PC-9 (cell line): ENCODE measurements at regions not wholly inside any gene's neighbourhood (a gene's known extent, or its start where the extent isn't known, plus 50 kb on each side); places are given as distances from the start of the nearest gene placed in this dataset.

Experiments
- BruUV-seq: library from RNA; stranded (reverse); fragments of 400-500 nt; replicated peaks from 2 replicates; lab custom pipeline; 2021; lab: Mats Ljungman, UMichigan
- CTCF ChIA-PET: fragments of 300-600 bp; sonication (Branson Sonifier 250); formaldehyde crosslinking; loops from one replicate; lab custom pipeline; 2022; ENCODE audit warnings: antibody characterized with exemption; lab: Charles Lee
- POLR2A ChIA-PET: fragments of 300-600 bp; sonication (Branson Sonifier 250); formaldehyde crosslinking; loops from one replicate; lab custom pipeline; 2022; ENCODE audit warnings: antibody characterized with exemption; ENCODE audit not compliant: unreplicated experiment; lab: Charles Lee
- DNase-seq, 2 experiments: peaks; one replicate each; pipeline versions ENCODE4 v3.0.0 to v3.0.0-alpha.2; 2015 to 2022; ENCODE audit warnings: mixed read lengths in 1 of 2
- H2AFZ ChIP-seq: fragments of 200-600 bp; sonication (generic); 2 replicates; pipeline ENCODE4 v1.8.1; 2017; ENCODE audit warnings: antibody characterized with exemption
- H3F3A ChIP-seq: fragments of 200-600 bp; sonication (generic); 2 replicates; pipeline ENCODE4 v1.8.1; 2017; ENCODE audit warnings: antibody characterized with exemption, mild to moderate bottlenecking, low read depth; ENCODE audit not compliant: insufficient read depth
- H3K27ac ChIP-seq: fragments of 200-600 bp; sonication (generic); 2 replicates; pipeline ENCODE4 v1.6.1; 2016; ENCODE audit warnings: mixed run types
- H3K27me3 ChIP-seq: fragments of 200-600 bp; sonication (generic); 2 replicates; pipeline ENCODE4 v1.6.1; 2016; ENCODE audit warnings: low read depth, mixed run types; ENCODE audit not compliant: insufficient read depth
- H3K36me3 ChIP-seq: fragments of 200-600 bp; sonication (generic); 2 replicates; pipeline ENCODE4 v1.6.1; 2016; ENCODE audit warnings: low read depth, mixed run types
- H3K4me1 ChIP-seq: fragments of 200-600 bp; sonication (generic); replicated peaks from 2 replicates; pipeline ENCODE4 v1.6.1; 2016; ENCODE audit warnings: mixed run types; ENCODE audit not compliant: insufficient read depth
- H3K4me2 ChIP-seq: fragments of 200-600 bp; sonication (generic); 2 replicates; pipeline ENCODE4 v1.6.1; 2017; ENCODE audit warnings: mixed run types
- H3K4me3 ChIP-seq: fragments of 200-600 bp; sonication (generic); 2 replicates; pipeline ENCODE4 v1.6.1; 2016; ENCODE audit warnings: mixed run types
- H3K79me2 ChIP-seq: fragments of 200-600 bp; sonication (generic); 2 replicates; pipeline ENCODE4 v1.6.1; 2017; ENCODE audit warnings: low read depth, mixed run types
- H3K9me2 ChIP-seq: fragments of 200-600 bp; sonication (generic); 2 replicates; pipeline ENCODE4 v1.8.1; 2017; ENCODE audit warnings: mild to moderate bottlenecking; ENCODE audit not compliant: insufficient read depth
- H3K9me3 ChIP-seq: fragments of 200-600 bp; sonication (generic); 2 replicates; pipeline ENCODE4 v1.8.1; 2016; ENCODE audit warnings: low read depth; ENCODE audit not compliant: insufficient read depth
- H4K20me1 ChIP-seq: fragments of 200-600 bp; sonication (generic); 2 replicates; pipeline ENCODE4 v1.8.1; 2017; ENCODE audit not compliant: insufficient read depth
- EZH2 ChIP-seq: fragments of 200-600 bp; sonication (generic); IDR thresholded peaks from 2 replicates; pipeline ENCODE4 v1.8.0; 2017; ENCODE audit warnings: antibody characterized with exemption, low read depth
- intact Hi-C: fragments of 100-400 bp; cut with micrococcal nuclease; formaldehyde crosslinking; loops from one replicate; pipeline ENCODE4 v1.10.0; 2022; ENCODE audit not compliant: unreplicated experiment
- TF ChIP-seq, protein P1 (sequence below): fragments of 200-600 bp; sonication (generic); conservative IDR thresholded peaks from 2 replicates; pipeline ENCODE4 v1.6.1; 2017; ENCODE audit warnings: mixed run types, antibody characterized with exemption, mild to moderate bottlenecking, moderate library complexity

DNA sequence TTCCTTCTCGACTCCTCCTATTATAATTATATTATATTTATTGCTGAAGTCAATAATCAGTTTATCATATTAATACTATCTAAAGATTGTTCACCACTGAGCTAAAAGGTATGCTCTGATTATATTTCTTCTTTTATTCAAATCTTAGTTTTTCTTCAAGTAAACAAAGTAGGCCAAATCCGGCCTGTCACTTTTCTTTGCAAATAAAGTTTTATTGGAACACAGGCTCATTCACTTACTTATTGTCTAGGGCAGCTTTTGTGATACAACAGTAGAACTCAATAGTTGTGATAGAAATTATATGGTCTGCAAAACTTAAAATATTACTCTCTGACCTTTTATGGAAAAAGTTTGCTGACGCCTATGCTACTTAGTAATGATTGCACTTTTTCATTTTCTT is 92.4 kb upstream of the DNAJC19 start:
- TF ChIP-seq EZH2 = no peak
- TF ChIP-seq, protein P1, sequence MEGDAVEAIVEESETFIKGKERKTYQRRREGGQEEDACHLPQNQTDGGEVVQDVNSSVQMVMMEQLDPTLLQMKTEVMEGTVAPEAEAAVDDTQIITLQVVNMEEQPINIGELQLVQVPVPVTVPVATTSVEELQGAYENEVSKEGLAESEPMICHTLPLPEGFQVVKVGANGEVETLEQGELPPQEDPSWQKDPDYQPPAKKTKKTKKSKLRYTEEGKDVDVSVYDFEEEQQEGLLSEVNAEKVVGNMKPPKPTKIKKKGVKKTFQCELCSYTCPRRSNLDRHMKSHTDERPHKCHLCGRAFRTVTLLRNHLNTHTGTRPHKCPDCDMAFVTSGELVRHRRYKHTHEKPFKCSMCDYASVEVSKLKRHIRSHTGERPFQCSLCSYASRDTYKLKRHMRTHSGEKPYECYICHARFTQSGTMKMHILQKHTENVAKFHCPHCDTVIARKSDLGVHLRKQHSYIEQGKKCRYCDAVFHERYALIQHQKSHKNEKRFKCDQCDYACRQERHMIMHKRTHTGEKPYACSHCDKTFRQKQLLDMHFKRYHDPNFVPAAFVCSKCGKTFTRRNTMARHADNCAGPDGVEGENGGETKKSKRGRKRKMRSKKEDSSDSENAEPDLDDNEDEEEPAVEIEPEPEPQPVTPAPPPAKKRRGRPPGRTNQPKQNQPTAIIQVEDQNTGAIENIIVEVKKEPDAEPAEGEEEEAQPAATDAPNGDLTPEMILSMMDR = no peak
- Histone ChIP-seq H3K4me3 (no peak overlapping the region), H3K27me3 (no peaks in the 10 kb centered on the region), H3K9me3 (no peaks in the 10 kb centered on the region), H3F3A (no peaks in the 10 kb centered on the region), H3K36me3 (no peaks in the 10 kb centered on the region), H2AFZ (no peak overlapping the region; the same call in 1 of the 2 replicates), H3K4me1 (no peaks in the 10 kb centered on the region; the same call in 1 of the 2 replicates), H3K27ac (no peak overlapping the region), H4K20me1 (no peaks in the 10 kb centered on the region), H3K79me2 (no peaks in the 10 kb centered on the region), H3K9me2 (no peaks in the 10 kb centered on the region), H3K4me2 (no peak overlapping the region)
- intact Hi-C loops = no loop called here
- DNase-seq = no peak
- no TSS peak for BruUV-seq
- ChIA-PET CTCF (no interaction called here), POLR2A (no interaction called here)

DNA sequence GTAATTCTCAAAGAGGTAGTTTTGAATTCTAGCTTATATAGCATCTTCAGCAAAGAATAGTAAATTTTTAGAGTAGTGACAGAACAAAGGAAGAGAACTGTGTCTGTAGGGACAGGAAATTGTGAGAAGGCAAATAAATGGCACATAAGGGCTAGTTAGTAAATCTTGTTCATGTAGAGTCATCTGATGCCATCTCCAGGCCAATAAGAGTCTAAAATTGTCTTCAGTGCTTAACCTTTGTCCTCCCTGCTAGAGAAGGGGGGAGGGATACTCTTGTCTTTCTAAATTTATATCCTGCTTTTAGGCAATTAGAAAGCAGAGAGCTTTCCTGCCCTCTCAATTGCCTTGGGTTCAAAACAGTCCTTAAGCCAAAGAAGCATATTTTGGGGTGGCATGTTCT is 87.0 kb upstream of the DNAJC19 start:
- H3K36me3 ChIP-seq = no peaks in the 10 kb centered on the region
- H3F3A ChIP-seq = no peaks in the 10 kb centered on the region
- H3K4me2 ChIP-seq = no peak overlapping the region
- H3K9me3 ChIP-seq = no peaks in the 10 kb centered on the region
- no peaks in the 10 kb centered on the region for H3K4me1 ChIP-seq
- no peak overlapping the region for H3K4me3 ChIP-seq
- no peak overlapping the region for H3K27ac ChIP-seq
- no peaks in the 10 kb centered on the region for H3K79me2 ChIP-seq
- no peak overlapping the region for H2AFZ ChIP-seq
- H3K9me2 ChIP-seq = no peaks in the 10 kb centered on the region
- POLR2A ChIA-PET = no interaction called here
- BruUV-seq = no TSS peak
- CTCF ChIA-PET = no interaction called here
- H3K27me3 ChIP-seq = no peaks in the 10 kb centered on the region
- no peaks in the 10 kb centered on the region for H4K20me1 ChIP-seq
- no peak for DNase-seq
- intact Hi-C loops = no loop called here
- no peak for TF ChIP-seq EZH2
- TF ChIP-seq, protein P1 = no peak

GRCh38 chr3:181075098-181075497 is 85.6 kb upstream of the DNAJC19 start:
- BruUV-seq = no TSS peak
- H2AFZ ChIP-seq = no peak overlapping the region
- H3K27ac ChIP-seq = no peak overlapping the region
- no peaks in the 10 kb centered on the region for H3K36me3 ChIP-seq
- no peaks in the 10 kb centered on the region for H3K4me1 ChIP-seq
- no peaks in the 10 kb centered on the region for H3K9me2 ChIP-seq
- no peak overlapping the region for H3K4me3 ChIP-seq
- POLR2A ChIA-PET = no interaction called here
- H3F3A ChIP-seq = no peaks in the 10 kb centered on the region
- no peak for DNase-seq
- no peak for TF ChIP-seq EZH2
- TF ChIP-seq, protein P1 = no peak
- no peaks in the 10 kb centered on the region for H3K79me2 ChIP-seq
- intact Hi-C loops = no loop called here
- CTCF ChIA-PET = no interaction called here
- no peaks in the 10 kb centered on the region for H4K20me1 ChIP-seq
- H3K4me2 ChIP-seq = no peak overlapping the region
- no peaks in the 10 kb centered on the region for H3K9me3 ChIP-seq
- no peaks in the 10 kb centered on the region for H3K27me3 ChIP-seq
